GM18867 (cell line): ENCODE measurements at regions not wholly inside any gene's neighbourhood (a gene's known extent, or its start where the extent isn't known, plus 50 kb on each side); places are given as distances from the start of the nearest gene placed in this dataset.
"Not testable (repeated sequence)": the region's sequence is repeated elsewhere in the genome, so short reads cannot be mapped to it uniquely, and the experiment has no call there.

Experiments
- ATAC-seq: cut with Tn5 transposase; IDR thresholded peaks from one replicate; pipeline ENCODE4 v1.9.1; 2021; ENCODE audit warnings: mild to moderate bottlenecking, moderate library complexity; ENCODE audit not compliant: unreplicated experiment

DNA sequence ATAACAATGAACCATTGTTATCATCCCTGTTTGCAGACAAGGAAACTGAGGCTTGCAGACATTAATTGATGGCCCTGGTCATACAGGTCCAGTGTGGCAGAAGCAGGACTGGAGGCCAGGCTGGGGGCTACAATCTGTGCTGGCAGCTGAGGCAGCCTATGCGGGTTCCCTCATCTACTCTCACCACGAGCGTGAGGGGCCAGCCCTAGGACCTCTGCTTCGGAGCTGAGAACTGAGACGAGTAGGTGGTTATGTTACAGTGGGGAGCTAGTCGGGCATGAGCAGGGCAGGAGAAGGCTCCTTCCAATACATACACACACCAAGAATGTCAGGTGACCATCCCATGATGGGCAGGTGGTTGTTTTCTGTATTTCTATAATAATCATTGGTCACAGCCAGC lies 82.2 kb upstream of the ASB18 start:
- ATAC-seq, result no peak

- ATAC-seq, result no peak
Measured at GRCh38 chr2:236348279-236348678, 84.1 kb upstream of the ASB18 start.

GRCh38 chr2:236348976-236349375 lies 84.8 kb upstream of the ASB18 start:
- no peak for ATAC-seq

GRCh38 chr2:236350426-236350825 lies 86.2 kb upstream of the ASB18 start:
- no peak for ATAC-seq

DNA sequence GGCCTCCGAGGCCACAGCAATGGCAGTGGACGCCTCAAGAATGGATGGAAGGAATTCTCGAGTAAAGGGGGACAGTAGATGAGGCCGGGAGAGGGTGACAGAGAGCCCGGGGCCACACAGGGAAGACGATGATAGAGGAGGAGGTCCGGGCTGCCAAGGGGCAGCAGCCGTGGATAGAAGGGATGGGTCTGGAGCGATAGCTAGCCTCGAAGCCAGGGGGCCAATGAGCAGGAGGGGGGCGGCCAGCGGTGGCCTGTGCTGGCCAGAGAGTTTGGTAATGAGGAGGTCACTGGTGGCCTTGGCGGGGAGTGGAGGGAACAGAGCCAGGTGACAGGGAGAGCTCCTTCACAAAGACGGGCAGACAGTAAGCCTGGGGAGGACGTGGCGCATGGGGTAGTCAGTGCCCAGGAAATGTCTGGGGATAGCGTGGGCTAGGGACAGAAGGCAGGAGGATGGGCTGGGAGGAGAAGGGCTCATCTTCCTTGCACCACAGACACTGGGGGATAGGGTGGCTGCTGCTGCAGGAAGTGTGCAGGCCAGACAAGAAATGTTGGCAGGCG lies 87.8 kb upstream of the ASB18 start:
- no peak for ATAC-seq

GRCh38 chr2:236352761-236353593 lies 88.8 kb upstream of the ASB18 start:
- ATAC-seq, result no peak

GRCh38 chr2:236353594-236353942 lies 89.4 kb upstream of the ASB18 start:
- ATAC-seq, result no peak

- ATAC-seq, result no peak
Measured at GRCh38 chr2:236354056-236354940, 90.1 kb upstream of the ASB18 start.

DNA sequence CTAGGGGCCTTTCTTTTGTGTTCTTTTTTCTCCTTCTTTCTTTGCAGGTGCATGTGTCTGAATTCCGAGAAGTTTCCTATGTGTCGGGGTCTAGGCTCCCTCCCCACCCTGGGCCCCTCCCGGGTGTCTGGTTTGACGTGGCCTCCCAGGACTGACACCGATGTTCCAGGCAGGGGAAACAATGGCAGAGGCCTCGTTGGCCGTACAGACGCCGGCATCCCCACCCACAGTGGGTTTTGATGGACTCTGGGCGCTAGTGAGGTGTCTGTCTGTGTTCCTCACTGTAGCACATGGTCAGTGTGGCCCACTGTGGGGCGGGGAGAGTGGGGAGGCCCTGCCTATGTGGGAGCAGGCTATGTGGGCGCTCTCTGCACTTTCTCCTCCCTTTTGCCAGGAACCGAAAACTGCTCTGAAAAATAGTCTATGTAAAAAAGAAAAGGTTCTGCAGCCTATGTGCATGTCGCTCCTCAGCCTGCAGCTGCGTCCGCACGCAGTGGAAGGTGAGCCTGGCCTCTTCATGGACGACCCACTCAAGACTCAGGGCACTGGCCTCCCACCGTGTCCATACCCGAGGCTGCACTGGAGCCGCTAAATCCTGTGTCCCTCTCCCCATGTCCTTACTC lies 90.9 kb upstream of the ASB18 start:
- no peak for ATAC-seq

DNA sequence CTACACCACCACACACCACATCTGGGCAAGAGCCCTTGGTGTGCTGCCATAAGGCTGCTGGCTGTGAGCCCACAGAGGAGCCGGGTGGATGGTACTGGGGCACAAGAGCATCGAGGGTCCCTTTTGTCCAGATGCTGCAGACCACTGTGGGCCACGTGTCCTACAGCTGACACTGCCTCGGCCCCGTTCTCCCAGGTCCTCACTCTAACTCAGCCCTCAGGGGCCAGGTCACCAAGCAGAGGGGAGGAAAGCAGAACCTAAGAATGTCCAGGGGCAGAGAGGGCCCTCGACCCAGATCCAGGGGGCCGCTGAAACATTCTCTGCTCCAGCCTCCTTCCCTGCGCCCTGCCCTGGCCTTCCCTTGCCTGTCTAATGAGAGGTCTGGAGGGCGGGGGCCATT lies 91.7 kb upstream of the ASB18 start:
- ATAC-seq, result no peak

GRCh38 chr2:236356321-236356720 lies 92.1 kb upstream of the ASB18 start:
- not testable (repeated sequence) for ATAC-seq

- not testable (repeated sequence) for ATAC-seq
Measured at GRCh38 chr2:236358482-236358881, 94.3 kb upstream of the ASB18 start.

- ATAC-seq, result no peak
Measured at GRCh38 chr2:236359426-236360045, 95.3 kb upstream of the ASB18 start.

GRCh38 chr2:236360496-236360895 lies 96.3 kb upstream of the ASB18 start:
- no peak for ATAC-seq

DNA sequence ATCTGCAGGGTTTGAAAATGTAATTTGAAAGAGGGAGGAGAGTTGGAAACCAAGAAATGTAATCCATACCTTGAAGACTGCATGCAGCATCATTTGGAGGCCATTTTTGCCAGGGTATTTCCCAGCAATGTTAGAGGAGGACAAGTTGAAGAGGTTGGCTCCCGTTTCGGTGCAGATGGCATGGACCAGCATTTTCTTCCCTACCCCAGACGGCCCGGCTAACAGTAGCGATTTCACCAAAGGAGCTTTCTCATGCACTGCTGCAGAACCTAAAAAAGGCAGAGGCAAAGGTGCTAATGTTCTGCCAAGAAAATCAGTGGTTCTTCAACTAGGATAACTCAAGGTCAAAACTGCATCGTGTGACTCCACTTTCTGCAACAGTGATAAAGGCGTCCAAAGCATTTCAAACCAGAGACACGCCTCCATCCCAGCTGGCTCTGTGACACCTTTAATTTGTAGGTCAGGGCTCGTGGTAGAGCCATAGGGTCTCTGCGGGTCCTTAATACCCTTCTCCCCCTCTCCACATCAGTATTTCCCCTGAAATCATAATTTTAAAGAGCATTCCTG lies 99.6 kb upstream of the ASB18 start:
- ATAC-seq, result no peak

DNA sequence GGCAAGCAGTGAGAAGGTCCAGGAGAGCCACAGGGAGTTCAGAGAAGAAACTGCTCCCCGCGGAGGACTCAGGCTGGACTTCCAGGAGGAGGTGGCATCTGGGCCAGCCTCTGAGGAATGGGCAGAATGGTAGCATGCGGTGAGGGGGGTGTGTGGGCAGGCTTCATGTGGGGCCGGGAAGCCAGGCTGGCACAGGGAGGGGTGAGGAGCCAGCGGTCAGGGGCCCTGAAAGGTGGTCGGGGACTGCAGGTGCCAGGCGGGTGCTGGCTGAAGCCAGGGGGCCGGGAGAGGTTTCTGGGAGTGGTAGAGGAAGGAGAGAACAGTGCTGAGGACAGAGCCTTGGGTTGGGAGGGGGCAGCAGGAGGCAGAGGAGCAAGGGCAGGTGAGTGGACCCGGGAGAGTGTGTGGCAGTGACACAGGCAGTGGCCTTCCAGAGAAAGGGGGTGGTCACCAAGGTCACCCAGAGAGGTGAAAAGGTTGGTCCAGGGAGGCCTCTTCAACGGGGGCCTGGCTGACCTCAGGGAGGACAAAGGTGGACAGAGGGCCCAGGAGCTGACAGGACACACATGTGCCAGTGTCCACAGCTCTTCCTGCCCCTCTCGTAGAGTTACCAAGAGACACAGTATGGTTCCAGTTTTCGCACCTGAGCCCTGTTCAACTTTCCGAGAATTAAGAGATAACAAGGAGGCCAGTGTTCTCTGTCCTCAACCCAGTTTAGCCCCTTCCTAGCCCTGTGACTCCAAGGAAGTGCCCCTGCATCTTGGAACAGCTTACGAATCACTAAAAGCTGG lies 101.2 kb upstream of the ASB18 start:
- ATAC-seq, result no peak

DNA sequence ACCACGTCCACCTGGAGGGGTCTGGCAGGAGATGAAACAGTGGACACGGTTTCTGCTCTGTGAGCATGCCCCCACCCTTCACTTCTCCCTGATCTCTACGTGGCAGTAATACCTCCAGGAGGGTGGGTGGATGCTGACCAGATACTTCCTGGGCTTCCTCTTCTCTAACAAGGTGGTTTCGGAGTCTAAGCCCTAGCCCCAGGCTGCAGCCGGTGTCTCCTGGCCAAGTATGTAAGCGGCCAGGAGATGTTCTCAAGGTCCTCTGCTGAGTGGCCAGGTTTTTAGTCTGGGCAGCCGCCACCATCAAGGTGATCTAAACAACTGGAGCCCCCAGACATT lies 101.8 kb upstream of the ASB18 start:
- no peak for ATAC-seq

DNA sequence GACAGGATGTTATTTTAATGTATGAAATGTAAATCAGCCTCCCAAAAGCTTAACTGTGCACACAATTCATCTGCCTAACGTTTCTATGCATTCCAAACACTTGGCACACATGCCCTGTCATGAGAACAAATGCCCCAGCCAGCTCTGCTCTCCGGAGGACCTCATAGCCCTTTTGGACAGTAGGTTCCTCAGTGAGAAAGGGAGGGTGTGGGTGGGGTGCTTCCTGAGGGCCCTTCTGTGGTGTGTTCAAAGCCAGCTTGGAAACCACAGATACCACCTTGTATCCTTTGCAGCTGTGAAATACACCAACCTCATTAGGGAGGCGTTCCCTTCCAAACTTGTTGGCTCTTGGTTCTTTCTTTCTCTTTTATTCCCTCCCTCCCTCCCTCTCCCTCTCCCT lies 102.2 kb upstream of the ASB18 start:
- ATAC-seq, result no peak

GRCh38 chr2:236367506-236368289 lies 103.5 kb upstream of the ASB18 start:
- ATAC-seq, result no peak
